ENCODE measurements at regions not wholly inside any gene's neighbourhood (a gene's known extent, or its start where the extent isn't known, plus 50 kb on each side); places are given as distances from the start of the nearest gene placed in this dataset.

GRCh38 chr4:11489453-11490083 lies 60.9 kb upstream of the HS3ST1 start:
- Histone ChIP-seq H3K4me3 (no peak overlapping the region), H2AFZ (no peak overlapping the region), H3K9me2 (ENCODE audit: insufficient read depth) (peaks cover 5% of the 10 kb centered on the region; the same call in 1 of the 2 replicates), H3K79me2 (replicated peaks; ENCODE audit: insufficient read depth) (no peaks in the 10 kb centered on the region), H3F3A (replicated peaks; ENCODE audit: low read depth) (no peaks in the 10 kb centered on the region), H3K36me3 (ENCODE audit: insufficient read depth) (no peaks in the 10 kb centered on the region), H3K27ac (ENCODE audit: low read depth) (no peak overlapping the region), H3K27me3 (ENCODE audit: insufficient read depth) (no peaks in the 10 kb centered on the region), H3K4me1 (ENCODE audit: insufficient read depth) (no peaks in the 10 kb centered on the region), H3K4me2 (no peak overlapping the region), H4K20me1 (replicated peaks; ENCODE audit: insufficient read depth) (no peaks in the 10 kb centered on the region)
- H3K4me1 Mint-ChIP-seq = no peaks in the 10 kb centered on the region
- TF ChIP-seq NANOG (IDR thresholded peaks at IDR 0.05; ENCODE audit: borderline replicate concordance) = no peak
- TF ChIP-seq ETS1 (IDR thresholded peaks at IDR 0.05) = no peak
- TF ChIP-seq EZH2phosphoT487 (IDR thresholded peaks at IDR 0.05; ENCODE audit: unreplicated experiment) = no peak
- no peak for TF ChIP-seq JUNB (IDR thresholded peaks at IDR 0.05; ENCODE audit: unreplicated experiment)
- TF ChIP-seq, protein P1, sequence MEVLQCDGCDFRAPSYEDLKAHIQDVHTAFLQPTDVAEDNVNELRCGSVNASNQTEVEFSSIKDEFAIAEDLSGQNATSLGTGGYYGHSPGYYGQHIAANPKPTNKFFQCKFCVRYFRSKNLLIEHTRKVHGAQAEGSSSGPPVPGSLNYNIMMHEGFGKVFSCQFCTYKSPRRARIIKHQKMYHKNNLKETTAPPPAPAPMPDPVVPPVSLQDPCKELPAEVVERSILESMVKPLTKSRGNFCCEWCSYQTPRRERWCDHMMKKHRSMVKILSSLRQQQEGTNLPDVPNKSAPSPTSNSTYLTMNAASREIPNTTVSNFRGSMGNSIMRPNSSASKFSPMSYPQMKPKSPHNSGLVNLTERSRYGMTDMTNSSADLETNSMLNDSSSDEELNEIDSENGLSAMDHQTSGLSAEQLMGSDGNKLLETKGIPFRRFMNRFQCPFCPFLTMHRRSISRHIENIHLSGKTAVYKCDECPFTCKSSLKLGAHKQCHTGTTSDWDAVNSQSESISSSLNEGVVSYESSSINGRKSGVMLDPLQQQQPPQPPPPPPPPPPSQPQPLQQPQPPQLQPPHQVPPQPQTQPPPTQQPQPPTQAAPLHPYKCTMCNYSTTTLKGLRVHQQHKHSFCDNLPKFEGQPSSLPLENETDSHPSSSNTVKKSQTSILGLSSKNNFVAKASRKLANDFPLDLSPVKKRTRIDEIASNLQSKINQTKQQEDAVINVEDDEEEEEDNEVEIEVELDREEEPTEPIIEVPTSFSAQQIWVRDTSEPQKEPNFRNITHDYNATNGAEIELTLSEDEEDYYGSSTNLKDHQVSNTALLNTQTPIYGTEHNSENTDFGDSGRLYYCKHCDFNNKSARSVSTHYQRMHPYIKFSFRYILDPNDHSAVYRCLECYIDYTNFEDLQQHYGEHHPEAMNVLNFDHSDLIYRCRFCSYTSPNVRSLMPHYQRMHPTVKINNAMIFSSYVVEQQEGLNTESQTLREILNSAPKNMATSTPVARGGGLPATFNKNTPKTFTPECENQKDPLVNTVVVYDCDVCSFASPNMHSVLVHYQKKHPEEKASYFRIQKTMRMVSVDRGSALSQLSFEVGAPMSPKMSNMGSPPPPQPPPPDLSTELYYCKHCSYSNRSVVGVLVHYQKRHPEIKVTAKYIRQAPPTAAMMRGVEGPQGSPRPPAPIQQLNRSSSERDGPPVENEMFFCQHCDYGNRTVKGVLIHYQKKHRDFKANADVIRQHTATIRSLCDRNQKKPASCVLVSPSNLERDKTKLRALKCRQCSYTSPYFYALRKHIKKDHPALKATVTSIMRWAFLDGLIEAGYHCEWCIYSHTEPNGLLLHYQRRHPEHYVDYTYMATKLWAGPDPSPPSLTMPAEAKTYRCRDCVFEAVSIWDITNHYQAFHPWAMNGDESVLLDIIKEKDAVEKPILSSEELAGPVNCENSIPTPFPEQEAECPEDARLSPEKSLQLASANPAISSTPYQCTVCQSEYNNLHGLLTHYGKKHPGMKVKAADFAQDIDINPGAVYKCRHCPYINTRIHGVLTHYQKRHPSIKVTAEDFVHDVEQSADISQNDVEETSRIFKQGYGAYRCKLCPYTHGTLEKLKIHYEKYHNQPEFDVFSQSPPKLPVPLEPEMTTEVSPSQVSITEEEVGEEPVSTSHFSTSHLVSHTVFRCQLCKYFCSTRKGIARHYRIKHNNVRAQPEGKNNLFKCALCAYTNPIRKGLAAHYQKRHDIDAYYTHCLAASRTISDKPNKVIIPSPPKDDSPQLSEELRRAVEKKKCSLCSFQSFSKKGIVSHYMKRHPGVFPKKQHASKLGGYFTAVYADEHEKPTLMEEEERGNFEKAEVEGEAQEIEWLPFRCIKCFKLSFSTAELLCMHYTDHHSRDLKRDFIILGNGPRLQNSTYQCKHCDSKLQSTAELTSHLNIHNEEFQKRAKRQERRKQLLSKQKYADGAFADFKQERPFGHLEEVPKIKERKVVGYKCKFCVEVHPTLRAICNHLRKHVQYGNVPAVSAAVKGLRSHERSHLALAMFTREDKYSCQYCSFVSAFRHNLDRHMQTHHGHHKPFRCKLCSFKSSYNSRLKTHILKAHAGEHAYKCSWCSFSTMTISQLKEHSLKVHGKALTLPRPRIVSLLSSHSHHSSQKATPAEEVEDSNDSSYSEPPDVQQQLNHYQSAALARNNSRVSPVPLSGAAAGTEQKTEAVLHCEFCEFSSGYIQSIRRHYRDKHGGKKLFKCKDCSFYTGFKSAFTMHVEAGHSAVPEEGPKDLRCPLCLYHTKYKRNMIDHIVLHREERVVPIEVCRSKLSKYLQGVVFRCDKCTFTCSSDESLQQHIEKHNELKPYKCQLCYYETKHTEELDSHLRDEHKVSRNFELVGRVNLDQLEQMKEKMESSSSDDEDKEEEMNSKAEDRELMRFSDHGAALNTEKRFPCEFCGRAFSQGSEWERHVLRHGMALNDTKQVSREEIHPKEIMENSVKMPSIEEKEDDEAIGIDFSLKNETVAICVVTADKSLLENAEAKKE (CRISPR knock-in tag; IDR thresholded peaks at IDR 0.05) = no peak
- TF ChIP-seq, protein P2, sequence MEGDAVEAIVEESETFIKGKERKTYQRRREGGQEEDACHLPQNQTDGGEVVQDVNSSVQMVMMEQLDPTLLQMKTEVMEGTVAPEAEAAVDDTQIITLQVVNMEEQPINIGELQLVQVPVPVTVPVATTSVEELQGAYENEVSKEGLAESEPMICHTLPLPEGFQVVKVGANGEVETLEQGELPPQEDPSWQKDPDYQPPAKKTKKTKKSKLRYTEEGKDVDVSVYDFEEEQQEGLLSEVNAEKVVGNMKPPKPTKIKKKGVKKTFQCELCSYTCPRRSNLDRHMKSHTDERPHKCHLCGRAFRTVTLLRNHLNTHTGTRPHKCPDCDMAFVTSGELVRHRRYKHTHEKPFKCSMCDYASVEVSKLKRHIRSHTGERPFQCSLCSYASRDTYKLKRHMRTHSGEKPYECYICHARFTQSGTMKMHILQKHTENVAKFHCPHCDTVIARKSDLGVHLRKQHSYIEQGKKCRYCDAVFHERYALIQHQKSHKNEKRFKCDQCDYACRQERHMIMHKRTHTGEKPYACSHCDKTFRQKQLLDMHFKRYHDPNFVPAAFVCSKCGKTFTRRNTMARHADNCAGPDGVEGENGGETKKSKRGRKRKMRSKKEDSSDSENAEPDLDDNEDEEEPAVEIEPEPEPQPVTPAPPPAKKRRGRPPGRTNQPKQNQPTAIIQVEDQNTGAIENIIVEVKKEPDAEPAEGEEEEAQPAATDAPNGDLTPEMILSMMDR (conservative IDR thresholded peaks at IDR 0.05; ENCODE audit: low read depth in 2 of 2) = no peak
- no peak for TF ChIP-seq ZNF114 (CRISPR knock-in tag; IDR thresholded peaks at IDR 0.05)
- no peak for TF ChIP-seq ZNF331 (CRISPR knock-in tag; IDR thresholded peaks at IDR 0.05; ENCODE audit: low read depth)
- no peak for TF ChIP-seq STAT1 (IDR thresholded peaks at IDR 0.05; ENCODE audit: unreplicated experiment)
- no peak for TF ChIP-seq EZH2 (IDR thresholded peaks at IDR 0.05; ENCODE audit: low read depth, unreplicated experiment)
- no peak for TF ChIP-seq POLR2AphosphoS5 (IDR thresholded peaks at IDR 0.05; ENCODE audit: low read depth)
- no peak for TF ChIP-seq REST (IDR thresholded peaks at IDR 0.05; ENCODE audit: unreplicated experiment)
- TF ChIP-seq CREB1 (CRISPR knock-in tag; IDR thresholded peaks at IDR 0.05; ENCODE audit: low read depth) = no peak
- no peak overlapping the region for H3K27ac Mint-ChIP-seq
- H3K27me3 Mint-ChIP-seq (ENCODE audit: insufficient read depth, low read depth, poor library complexity) = peaks cover 1% of the 10 kb centered on the region
- no peak overlapping the region for H3K4me3 Mint-ChIP-seq
- no peaks in the 10 kb centered on the region for H3K36me3 Mint-ChIP-seq (ENCODE audit: low read depth)
- peaks cover 3% of the 10 kb centered on the region; the same call in 2 of the 3 replicates for H3K9me3 Mint-ChIP-seq
- ATAC-seq = no peak
- DNase-seq (ENCODE audit: low spot score) = no peak
